C4-2B (cell line): ENCODE measurements at regions not wholly inside any gene's neighbourhood (a gene's known extent, or its start where the extent isn't known, plus 50 kb on each side); places are given as distances from the start of the nearest gene placed in this dataset.

Source experiments
- H3K27ac ChIP-seq: fragments of 450-650 bp; 2 replicates; pipeline ENCODE4 v1.5.1; 2017
- CTCF ChIP-seq: fragments of 450-650 bp; conservative IDR thresholded peaks from 2 replicates; pipeline ENCODE4 v1.5.1; 2017; ENCODE audit warnings: mild to moderate bottlenecking
- ZFX ChIP-seq: fragments of 450-650 bp; IDR thresholded peaks from 2 replicates; pipeline ENCODE4 v1.6.1; 2017

GRCh38 chr5:115355767-115356381 is 59.4 kb upstream of the CCDC112 start:
- no peak overlapping the region for H3K27ac ChIP-seq
- no peak for TF ChIP-seq CTCF
- no peak for TF ChIP-seq ZFX

DNA sequence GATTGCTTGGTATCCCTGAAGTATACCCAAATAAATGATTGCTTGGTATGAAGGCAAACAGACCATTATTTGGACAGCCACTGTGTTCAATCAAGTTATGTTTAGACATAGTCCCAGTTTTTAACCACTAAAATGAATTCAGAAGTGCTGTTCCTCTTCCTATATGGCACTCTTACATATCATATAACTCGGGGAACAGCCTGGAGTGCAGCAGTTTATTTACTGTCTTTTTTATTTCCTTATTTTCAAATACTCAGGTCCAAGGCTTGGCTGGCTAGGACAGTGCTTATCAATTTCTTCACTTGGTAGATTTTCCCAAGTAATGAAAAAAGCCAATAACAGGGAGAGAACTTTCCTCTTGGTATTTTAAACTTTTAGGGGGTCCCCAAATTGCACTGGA is 58.6 kb upstream of the CCDC112 start:
- no peak overlapping the region for H3K27ac ChIP-seq
- TF ChIP-seq ZFX = no peak
- TF ChIP-seq CTCF = no peak

DNA sequence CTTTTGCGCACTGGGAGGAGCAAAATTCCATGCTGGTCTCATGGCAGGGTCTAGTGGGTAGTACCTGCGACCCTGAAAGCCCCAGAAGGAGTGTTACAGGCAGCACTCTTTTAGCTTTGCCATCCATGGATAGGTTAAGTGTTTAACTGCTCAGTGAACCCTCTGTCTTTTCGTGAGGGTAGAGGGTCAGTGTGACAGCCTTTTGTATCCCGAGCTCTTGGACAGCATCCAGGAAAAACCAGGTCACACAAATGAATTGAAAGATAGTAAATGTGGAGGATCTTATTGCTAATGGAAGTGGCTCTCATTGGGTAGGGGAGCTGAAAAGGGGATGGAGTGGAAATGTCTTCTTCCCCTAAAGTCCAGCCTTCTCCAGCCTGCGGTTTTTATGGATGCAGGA is 57.8 kb upstream of the CCDC112 start:
- H3K27ac ChIP-seq = no peak overlapping the region
- no peak for TF ChIP-seq CTCF
- TF ChIP-seq ZFX = no peak

DNA sequence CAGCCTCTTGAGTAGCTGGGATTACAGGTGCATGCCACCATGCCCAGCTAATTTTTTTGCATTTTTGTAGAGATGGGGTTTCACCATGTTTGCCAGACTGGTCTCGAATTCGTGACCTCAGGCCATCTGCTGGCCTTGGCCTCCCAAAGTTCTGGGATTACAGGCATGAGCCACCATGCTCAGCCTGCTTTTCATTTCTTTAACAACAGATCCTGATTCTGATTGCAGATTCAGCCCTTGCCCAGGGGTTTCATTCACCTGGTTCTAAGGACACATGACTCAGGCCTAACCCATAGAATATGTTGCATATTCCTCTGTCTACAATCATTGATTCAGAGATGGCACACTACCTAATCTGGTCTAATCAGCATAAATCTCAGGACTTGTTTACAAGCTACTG is 56.1 kb upstream of the CCDC112 start:
- no peak overlapping the region for H3K27ac ChIP-seq
- TF ChIP-seq ZFX = no peak
- no peak for TF ChIP-seq CTCF

- TF ChIP-seq ZFX (no peak), CTCF (no peak)
- H3K27ac ChIP-seq = no peak overlapping the region
Measured at GRCh38 chr5:115351356-115352195, 55.1 kb upstream of the CCDC112 start.

- TF ChIP-seq ZFX (no peak), CTCF (no peak)
- H3K27ac ChIP-seq = no peak overlapping the region
Measured at GRCh38 chr5:115350894-115351293, 54.4 kb upstream of the CCDC112 start.

DNA sequence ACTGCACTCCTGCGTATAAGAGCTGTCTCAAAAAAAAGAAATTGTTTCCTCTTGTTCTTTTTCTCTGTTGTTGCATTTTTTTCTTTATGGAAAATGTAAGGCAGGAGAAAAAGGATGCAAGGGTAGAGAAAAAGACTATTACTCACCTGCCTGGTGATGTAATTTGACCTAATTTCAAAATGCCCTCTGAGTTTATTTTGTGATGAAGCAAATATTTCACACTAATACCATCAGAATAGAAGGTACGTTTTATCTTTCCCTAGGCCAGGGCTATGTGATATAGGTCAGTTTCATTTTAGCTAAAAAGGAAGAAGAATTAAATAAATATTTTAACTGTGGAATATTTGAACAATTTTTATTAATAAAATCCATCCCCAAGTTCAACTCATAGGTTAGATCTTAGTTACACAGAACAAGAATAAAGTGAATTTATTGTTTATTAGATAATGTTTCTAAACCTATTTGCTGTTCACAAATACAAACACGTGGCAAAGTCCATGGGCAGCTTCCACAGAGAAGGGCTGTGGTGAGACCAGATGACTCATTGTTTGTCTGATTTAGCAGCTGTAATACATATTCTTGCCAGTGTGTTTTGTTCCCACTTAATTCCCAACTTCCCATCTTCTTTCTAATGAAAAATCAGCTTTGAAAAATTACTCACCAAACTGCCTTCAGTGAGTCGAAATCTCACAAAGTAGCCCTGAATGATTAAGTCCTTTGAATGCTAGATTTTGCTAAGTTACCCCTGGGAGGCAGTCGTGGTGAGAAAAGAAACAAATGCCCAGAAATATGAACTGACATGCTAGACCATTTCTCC is 52.8 kb upstream of the CCDC112 start:
- no peak; the same call in 1 of the 2 replicates for TF ChIP-seq CTCF

More for the DNA sequence above, 52.8 kb upstream of the CCDC112 start:
- no peak overlapping the region for H3K27ac ChIP-seq
